Nephron progenitor cell (in vitro differentiated cells): ENCODE measurements at regions not wholly inside any gene's neighbourhood (a gene's known extent, or its start where the extent isn't known, plus 50 kb on each side); places are given as distances from the start of the nearest gene placed in this dataset.
"Not testable (repeated sequence)": the region's sequence is repeated elsewhere in the genome, so short reads cannot be mapped to it uniquely, and the experiment has no call there.

ENCODE experiments used
- DNase-seq: peaks from one replicate; pipeline ENCODE4 v3.0.0; 2021
- H3K27ac Mint-ChIP-seq: 2 replicates; pipeline ENCODE4 v1.8.0; 2021; ENCODE audit warnings: mild to moderate bottlenecking, moderate library complexity, mixed read lengths
- H3K27me3 Mint-ChIP-seq: 2 replicates; pipeline ENCODE4 v1.8.0; 2021; ENCODE audit warnings: mild to moderate bottlenecking, low read depth, mixed read lengths; ENCODE audit not compliant: poor library complexity
- H3K36me3 Mint-ChIP-seq: 2 replicates; pipeline ENCODE4 v1.8.0; 2021; ENCODE audit warnings: low read depth, mixed read lengths
- H3K4me1 Mint-ChIP-seq: 2 replicates; pipeline ENCODE4 v1.8.0; 2021; ENCODE audit warnings: mixed read lengths
- H3K4me3 Mint-ChIP-seq: 2 replicates; pipeline ENCODE4 v1.8.0; 2021; ENCODE audit warnings: mild to moderate bottlenecking, moderate library complexity, mixed read lengths
- H3K9me3 Mint-ChIP-seq: 2 replicates; pipeline ENCODE4 v1.8.0; 2021; ENCODE audit warnings: mild to moderate bottlenecking, moderate library complexity, mixed read lengths
- TF ChIP-seq, protein P1 (sequence below): fragments of 200-600 bp; sonication (generic); IDR thresholded peaks from 2 replicates; pipeline ENCODE4 v1.5.0; 2021; ENCODE audit warnings: antibody characterized with exemption

GRCh38 chr16:5257462-5257861 is 159.9 kb upstream of the EEF2KMT start:
- DNase-seq = no peak
- TF ChIP-seq, protein P1, sequence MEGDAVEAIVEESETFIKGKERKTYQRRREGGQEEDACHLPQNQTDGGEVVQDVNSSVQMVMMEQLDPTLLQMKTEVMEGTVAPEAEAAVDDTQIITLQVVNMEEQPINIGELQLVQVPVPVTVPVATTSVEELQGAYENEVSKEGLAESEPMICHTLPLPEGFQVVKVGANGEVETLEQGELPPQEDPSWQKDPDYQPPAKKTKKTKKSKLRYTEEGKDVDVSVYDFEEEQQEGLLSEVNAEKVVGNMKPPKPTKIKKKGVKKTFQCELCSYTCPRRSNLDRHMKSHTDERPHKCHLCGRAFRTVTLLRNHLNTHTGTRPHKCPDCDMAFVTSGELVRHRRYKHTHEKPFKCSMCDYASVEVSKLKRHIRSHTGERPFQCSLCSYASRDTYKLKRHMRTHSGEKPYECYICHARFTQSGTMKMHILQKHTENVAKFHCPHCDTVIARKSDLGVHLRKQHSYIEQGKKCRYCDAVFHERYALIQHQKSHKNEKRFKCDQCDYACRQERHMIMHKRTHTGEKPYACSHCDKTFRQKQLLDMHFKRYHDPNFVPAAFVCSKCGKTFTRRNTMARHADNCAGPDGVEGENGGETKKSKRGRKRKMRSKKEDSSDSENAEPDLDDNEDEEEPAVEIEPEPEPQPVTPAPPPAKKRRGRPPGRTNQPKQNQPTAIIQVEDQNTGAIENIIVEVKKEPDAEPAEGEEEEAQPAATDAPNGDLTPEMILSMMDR = no peak
- no peak overlapping the region for H3K4me3 Mint-ChIP-seq
- H3K27me3 Mint-ChIP-seq = peaks cover 23% of the 10 kb centered on the region
- no peaks in the 10 kb centered on the region for H3K36me3 Mint-ChIP-seq
- peaks cover 10% of the 10 kb centered on the region for H3K4me1 Mint-ChIP-seq
- no peaks in the 10 kb centered on the region for H3K9me3 Mint-ChIP-seq
- no peak overlapping the region for H3K27ac Mint-ChIP-seq

DNA sequence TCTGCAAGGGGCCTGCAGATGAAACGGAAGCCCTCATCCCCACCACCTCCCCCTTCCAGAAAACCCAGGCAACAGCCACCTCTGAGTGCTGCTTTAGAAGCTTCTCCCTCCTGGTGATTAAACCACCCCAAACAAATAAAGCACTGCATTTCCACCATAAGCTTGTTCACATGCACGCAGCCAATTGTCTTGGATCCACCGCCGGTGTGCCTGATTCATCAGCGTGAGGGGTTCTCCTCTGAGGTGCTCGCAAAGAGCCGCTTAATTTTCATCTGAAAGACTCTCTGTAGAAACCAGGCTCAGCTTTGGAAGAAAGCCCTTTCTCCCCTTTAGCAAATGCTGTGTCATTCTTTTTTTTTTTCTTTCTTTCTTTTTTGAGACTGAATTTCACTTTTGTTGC is 155.2 kb upstream of the EEF2KMT start:
- Mint-ChIP-seq H3K27me3 (peaks cover 31% of the 10 kb centered on the region), H3K27ac (no peak overlapping the region), H3K4me3 (no peak overlapping the region), H3K4me1 (peaks cover 10% of the 10 kb centered on the region), H3K9me3 (no peaks in the 10 kb centered on the region), H3K36me3 (no peaks in the 10 kb centered on the region)
- DNase-seq = no peak
- TF ChIP-seq, protein P1 = no peak

- H3K27ac Mint-ChIP-seq, H3K4me1 Mint-ChIP-seq, H3K4me3 Mint-ChIP-seq: not testable (repeated sequence)
These were observed 149.8 kb upstream of the EEF2KMT start for GRCh38 chr16:5247403-5247802.

DNA sequence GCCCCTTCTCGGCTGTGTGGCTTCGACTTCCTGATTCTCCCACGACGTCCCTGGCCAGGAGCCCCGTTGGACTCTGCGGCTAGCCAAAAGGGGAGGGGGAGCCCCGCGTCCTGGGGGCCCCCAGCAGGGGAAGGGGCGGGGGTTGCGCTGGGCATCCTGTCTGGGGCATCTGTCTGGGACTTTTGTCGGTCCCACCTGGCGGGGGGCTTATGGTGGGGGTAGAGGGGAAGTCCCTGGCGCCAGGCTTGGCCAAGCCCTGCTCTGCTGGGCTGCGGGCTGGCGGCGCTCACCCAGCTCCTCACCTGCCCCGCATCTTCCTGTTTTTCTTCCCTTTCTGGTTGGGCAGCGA is 142.7 kb upstream of the EEF2KMT start:
- H3K36me3 Mint-ChIP-seq, H3K9me3 Mint-ChIP-seq, DNase-seq, H3K4me1 Mint-ChIP-seq, H3K27ac Mint-ChIP-seq: not testable (repeated sequence)
- peaks cover 72% of the 10 kb centered on the region for H3K27me3 Mint-ChIP-seq
- peak overlapping the region; percentile 59 for H3K4me3 Mint-ChIP-seq

More at GRCh38 chr16:5247403-5247802, 149.8 kb upstream of the EEF2KMT start:
- DNase-seq, H3K9me3 Mint-ChIP-seq, H3K36me3 Mint-ChIP-seq: not testable (repeated sequence)
- H3K27me3 Mint-ChIP-seq = peaks cover 35% of the 10 kb centered on the region

DNA sequence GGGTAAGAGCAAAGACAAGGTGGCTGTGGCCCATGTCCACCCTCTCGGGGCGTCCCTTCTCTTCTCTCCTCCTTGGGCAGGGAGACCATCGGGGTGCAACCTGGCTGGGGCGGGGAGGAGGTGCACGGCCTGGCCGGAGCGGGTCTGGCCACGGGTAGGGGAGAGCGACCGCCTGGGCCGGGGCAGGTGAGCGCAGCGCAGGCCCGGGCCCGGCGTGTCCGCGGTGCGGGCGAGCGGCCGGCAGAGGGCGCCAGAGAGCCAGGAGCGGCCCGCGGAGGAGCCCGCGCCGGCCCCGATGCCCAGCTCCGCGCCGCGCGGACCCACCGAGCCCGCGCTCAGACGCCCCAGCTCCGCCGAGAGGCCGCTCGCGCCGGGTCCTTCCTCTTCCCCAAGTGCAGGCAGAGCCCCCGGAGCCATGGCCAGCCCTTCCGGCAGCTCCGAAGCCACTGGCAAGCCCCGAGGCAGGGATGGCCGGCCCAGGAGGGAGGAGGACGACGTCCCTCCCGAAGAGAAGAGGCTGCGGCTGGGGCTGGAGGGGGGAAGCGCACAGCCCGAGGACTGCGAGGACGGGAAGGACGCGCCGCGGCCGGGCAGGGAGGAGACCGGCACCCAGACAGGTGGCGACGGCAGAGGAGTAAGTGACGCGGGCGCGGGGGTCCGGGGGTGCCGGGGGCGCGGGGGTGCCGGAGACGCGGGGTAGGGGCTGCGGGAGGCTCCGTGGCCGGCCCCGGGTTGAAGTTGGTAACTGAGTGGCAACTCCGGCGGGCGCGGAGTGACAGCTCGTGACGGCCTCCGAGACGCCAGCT is 142.1 kb upstream of the EEF2KMT start:
- DNase-seq = peak; percentile 84
- H3K4me3 Mint-ChIP-seq = peak overlapping the region; percentile 59
- not testable (repeated sequence) for H3K4me1 Mint-ChIP-seq, H3K9me3 Mint-ChIP-seq, H3K36me3 Mint-ChIP-seq, H3K27ac Mint-ChIP-seq
- peaks cover 66% of the 10 kb centered on the region for H3K27me3 Mint-ChIP-seq

DNA sequence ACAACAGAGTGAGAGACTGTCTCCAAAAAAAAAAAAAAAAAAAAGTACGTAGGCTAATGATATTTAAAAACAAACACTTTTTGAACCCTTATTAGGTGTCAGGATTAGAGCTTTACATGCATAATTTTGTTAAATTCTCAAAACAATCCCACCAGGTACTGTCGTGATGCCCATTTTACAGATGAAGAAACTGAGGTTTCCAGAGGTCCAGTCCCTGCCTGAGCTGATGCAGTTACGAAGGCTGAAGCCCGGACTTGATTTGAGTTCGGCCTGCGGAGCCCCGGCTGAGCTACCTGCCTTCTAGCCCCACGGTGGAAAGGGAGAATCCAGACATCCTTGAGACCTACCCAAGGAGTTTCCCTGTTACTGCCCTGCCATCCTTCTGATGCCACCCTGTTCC is 137.5 kb upstream of the EEF2KMT start:
- no peak for DNase-seq
- Mint-ChIP-seq H3K4me3 (no peak overlapping the region), H3K36me3 (no peaks in the 10 kb centered on the region), H3K27ac (no peak overlapping the region), H3K4me1 (no peaks in the 10 kb centered on the region), H3K27me3 (peaks cover 45% of the 10 kb centered on the region), H3K9me3 (peaks cover 11% of the 10 kb centered on the region)
- TF ChIP-seq, protein P1 = no peak

DNA sequence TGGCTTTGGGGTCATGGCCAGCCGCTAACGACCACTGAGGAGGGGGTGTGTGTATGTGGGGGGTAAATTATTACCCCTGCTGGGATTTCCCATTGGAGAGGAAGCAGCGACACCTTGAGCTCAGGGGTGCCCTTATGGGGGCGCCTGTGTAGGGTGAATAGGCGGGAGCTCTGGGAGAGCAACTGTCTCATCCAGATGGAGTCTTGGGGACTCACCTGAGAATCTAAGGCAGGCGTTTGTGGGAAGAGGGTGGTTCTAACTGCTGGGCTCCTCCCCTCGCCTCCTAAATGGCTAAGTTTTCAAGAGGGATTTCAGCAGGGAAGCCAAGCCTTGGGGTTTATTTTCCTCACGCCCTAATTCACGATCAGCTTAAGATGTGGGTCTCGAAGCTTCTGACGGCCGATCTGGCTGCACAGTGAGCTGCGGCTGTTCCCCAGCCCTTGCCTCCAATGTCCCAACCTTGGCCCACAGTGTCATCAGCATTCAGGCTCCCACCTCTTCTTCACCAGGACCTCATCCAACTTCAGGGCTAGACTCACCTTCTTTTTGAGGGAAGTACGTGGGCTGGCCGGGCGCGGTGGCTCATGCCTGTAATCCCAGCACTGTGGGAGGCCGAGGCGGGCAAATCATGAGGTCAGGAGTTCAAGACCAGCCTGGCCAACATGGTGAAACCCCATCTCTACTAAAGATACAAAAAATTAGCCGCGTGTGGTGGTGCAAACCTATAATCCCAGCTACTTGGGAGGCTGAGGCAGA is 136.9 kb upstream of the EEF2KMT start:
- H3K4me1 Mint-ChIP-seq = no peaks in the 10 kb centered on the region
- TF ChIP-seq, protein P1 = no peak
- H3K27me3 Mint-ChIP-seq = peaks cover 40% of the 10 kb centered on the region
- no peak overlapping the region for H3K27ac Mint-ChIP-seq
- no peak for DNase-seq
- no peak overlapping the region for H3K4me3 Mint-ChIP-seq
- no peaks in the 10 kb centered on the region for H3K36me3 Mint-ChIP-seq
- H3K9me3 Mint-ChIP-seq = peaks cover 12% of the 10 kb centered on the region
